Immature natural killer cell (primary cell): ENCODE measurements at regions not wholly inside any gene's neighbourhood (a gene's known extent, or its start where the extent isn't known, plus 50 kb on each side); places are given as distances from the start of the nearest gene placed in this dataset.
"Not testable (repeated sequence)": the region's sequence is repeated elsewhere in the genome, so short reads cannot be mapped to it uniquely, and the experiment has no call there.

Experiments
- DNase-seq, 3 donors: peaks; one replicate each; pipeline ENCODE4 v3.0.0; 2022; ENCODE audit warnings: mixed read lengths in 1 of 3
- H3K27ac Mint-ChIP-seq, 6 donors: one replicate each; pipeline ENCODE4 v1.8.0; 2020; ENCODE audit warnings: mixed read lengths in 6 of 6, mild to moderate bottlenecking in 5 of 6, inconsistent platforms in 4 of 6, moderate library complexity in 3 of 6
- H3K27me3 Mint-ChIP-seq, 3 donors: one replicate each; pipeline ENCODE4 v1.8.0; 2020 to 2021; ENCODE audit warnings: low read depth in 3 of 3, mild to moderate bottlenecking in 3 of 3, mixed read lengths in 3 of 3, moderate library complexity in 3 of 3, inconsistent platforms in 1 of 3
- H3K36me3 Mint-ChIP-seq, 3 donors: one replicate each; pipeline ENCODE4 v1.8.0; 2020; ENCODE audit warnings: mixed read lengths in 3 of 3, inconsistent platforms in 2 of 3, mild to moderate bottlenecking in 2 of 3
- H3K4me1 Mint-ChIP-seq, 2 donors: one replicate each; pipeline ENCODE4 v1.8.0; 2020; ENCODE audit warnings: inconsistent platforms in 2 of 2, mild to moderate bottlenecking in 2 of 2, mixed read lengths in 2 of 2, moderate library complexity in 1 of 2
- H3K4me3 Mint-ChIP-seq, 5 donors: one replicate each; pipeline ENCODE4 v1.8.0; 2020; ENCODE audit warnings: mild to moderate bottlenecking in 5 of 5, mixed read lengths in 5 of 5, inconsistent platforms in 3 of 5, moderate library complexity in 3 of 5
- H3K9me3 Mint-ChIP-seq, 6 donors: one replicate each; pipeline ENCODE4 v1.8.0; 2020; ENCODE audit warnings: mild to moderate bottlenecking in 6 of 6, mixed read lengths in 6 of 6, inconsistent platforms in 4 of 6, moderate library complexity in 3 of 6

- not testable (repeated sequence) for H3K4me3 Mint-ChIP-seq, H3K36me3 Mint-ChIP-seq, H3K27ac Mint-ChIP-seq, DNase-seq, H3K4me1 Mint-ChIP-seq, H3K27me3 Mint-ChIP-seq
- H3K9me3 Mint-ChIP-seq: peaks cover 6 to 27% (median 16%) of the 10 kb centered on the region in 6 donors
Measured at GRCh38 chr12:43193096-43193495, 358.9 kb downstream of the ADAMTS20 start.

- not testable (repeated sequence) for H3K4me3 Mint-ChIP-seq, H3K27me3 Mint-ChIP-seq
Measured at GRCh38 chr12:43192442-43192841, 359.6 kb downstream of the ADAMTS20 start.

GRCh38 chr12:43180242-43180641 is 371.8 kb downstream of the ADAMTS20 start:
- no peak for DNase-seq
- H3K36me3 Mint-ChIP-seq: no peaks in the 10 kb centered on the region
- H3K27ac Mint-ChIP-seq: no peak overlapping the region
- no peaks in the 10 kb centered on the region for H3K4me1 Mint-ChIP-seq
- H3K27me3 Mint-ChIP-seq: peaks cover 0 to 4% (median 0%) of the 10 kb centered on the region in 3 donors
- H3K4me3 Mint-ChIP-seq: no peak overlapping the region
- H3K9me3 Mint-ChIP-seq: peaks cover 5 to 39% (median 13%) of the 10 kb centered on the region in 6 donors

More at GRCh38 chr12:43192442-43192841, 359.6 kb downstream of the ADAMTS20 start:
- H3K27ac Mint-ChIP-seq, H3K4me1 Mint-ChIP-seq, H3K36me3 Mint-ChIP-seq, DNase-seq: not testable (repeated sequence)
- peaks cover 8 to 27% (median 16%) of the 10 kb centered on the region in 6 donors for H3K9me3 Mint-ChIP-seq

GRCh38 chr12:43179486-43179885 is 372.5 kb downstream of the ADAMTS20 start:
- DNase-seq: no peak
- no peak overlapping the region for H3K27ac Mint-ChIP-seq
- peaks cover 0 to 4% (median 0%) of the 10 kb centered on the region in 3 donors for H3K27me3 Mint-ChIP-seq
- H3K9me3 Mint-ChIP-seq: peaks cover 7 to 31% (median 18%) of the 10 kb centered on the region in 6 donors
- H3K4me3 Mint-ChIP-seq: no peak overlapping the region
- no peaks in the 10 kb centered on the region for H3K36me3 Mint-ChIP-seq
- H3K4me1 Mint-ChIP-seq: no peaks in the 10 kb centered on the region

- Mint-ChIP-seq H3K4me1 (no peaks in the 10 kb centered on the region), H3K9me3 (peaks cover 5 to 24% (median 12%) of the 10 kb centered on the region in 6 donors), H3K4me3 (no peak overlapping the region), H3K36me3 (no peaks in the 10 kb centered on the region), H3K27ac (no peak overlapping the region), H3K27me3 (peaks cover 0 to 4% (median 0%) of the 10 kb centered on the region in 3 donors)
- no peak for DNase-seq
Measured at GRCh38 chr12:43177276-43177675, 374.7 kb downstream of the ADAMTS20 start.

- Mint-ChIP-seq H3K9me3 (peaks cover 0 to 13% (median 5%) of the 10 kb centered on the region in 6 donors), H3K27ac (no peak overlapping the region), H3K4me3 (no peak overlapping the region), H3K36me3 (no peaks in the 10 kb centered on the region), H3K4me1 (no peaks in the 10 kb centered on the region), H3K27me3 (no peaks in the 10 kb centered on the region)
- DNase-seq: no peak
Measured at GRCh38 chr12:43169115-43169681, 382.8 kb downstream of the ADAMTS20 start.

- no peak overlapping the region for H3K4me3 Mint-ChIP-seq
Measured at GRCh38 chr12:43167691-43168090, 384.3 kb downstream of the ADAMTS20 start.

GRCh38 chr12:43165351-43165750 is 386.7 kb downstream of the ADAMTS20 start:
- Mint-ChIP-seq H3K27me3 (no peaks in the 10 kb centered on the region), H3K4me3 (no peak overlapping the region), H3K9me3 (peaks cover 3 to 11% (median 7%) of the 10 kb centered on the region in 6 donors), H3K27ac (no peak overlapping the region), H3K36me3 (no peaks in the 10 kb centered on the region), H3K4me1 (no peaks in the 10 kb centered on the region)
- DNase-seq: no peak

More at GRCh38 chr12:43167691-43168090, 384.3 kb downstream of the ADAMTS20 start:
- H3K9me3 Mint-ChIP-seq: peaks cover 0 to 6% (median 3%) of the 10 kb centered on the region in 6 donors
- H3K36me3 Mint-ChIP-seq: no peaks in the 10 kb centered on the region
- H3K27me3 Mint-ChIP-seq: no peaks in the 10 kb centered on the region
- H3K27ac Mint-ChIP-seq: no peak overlapping the region
- no peaks in the 10 kb centered on the region for H3K4me1 Mint-ChIP-seq
- no peak for DNase-seq

GRCh38 chr12:43162138-43162537 is 389.9 kb downstream of the ADAMTS20 start:
- Mint-ChIP-seq H3K27me3 (peaks cover 0 to 2% (median 0%) of the 10 kb centered on the region in 3 donors), H3K27ac (no peak overlapping the region), H3K9me3 (peaks cover 3 to 11% (median 9%) of the 10 kb centered on the region in 6 donors), H3K36me3 (no peaks in the 10 kb centered on the region), H3K4me3 (no peak overlapping the region), H3K4me1 (no peaks in the 10 kb centered on the region)
- no peak for DNase-seq

- H3K9me3 Mint-ChIP-seq: peaks cover 2 to 13% (median 8%) of the 10 kb centered on the region in 6 donors
- no peaks in the 10 kb centered on the region for H3K36me3 Mint-ChIP-seq
- H3K27me3 Mint-ChIP-seq: peaks cover 0 to 2% (median 0%) of the 10 kb centered on the region in 3 donors
- no peak overlapping the region for H3K4me3 Mint-ChIP-seq
- no peak for DNase-seq
- no peak overlapping the region for H3K27ac Mint-ChIP-seq
- H3K4me1 Mint-ChIP-seq: no peaks in the 10 kb centered on the region
Measured at GRCh38 chr12:43159506-43159905, 392.5 kb downstream of the ADAMTS20 start.

- Mint-ChIP-seq H3K27ac (no peak overlapping the region), H3K9me3 (peaks cover 3 to 21% (median 10%) of the 10 kb centered on the region in 6 donors), H3K4me1 (no peaks in the 10 kb centered on the region), H3K27me3 (peaks cover 0 to 2% (median 2%) of the 10 kb centered on the region in 3 donors), H3K4me3 (no peak overlapping the region), H3K36me3 (no peaks in the 10 kb centered on the region)
- no peak for DNase-seq
Measured at GRCh38 chr12:43158126-43158525, 393.9 kb downstream of the ADAMTS20 start.

- Mint-ChIP-seq H3K4me3 (no peak overlapping the region), H3K27ac (no peak overlapping the region), H3K9me3 (peaks cover 2 to 17% (median 6%) of the 10 kb centered on the region in 6 donors), H3K36me3 (no peaks in the 10 kb centered on the region), H3K4me1 (no peaks in the 10 kb centered on the region), H3K27me3 (peaks cover 0 to 2% (median 2%) of the 10 kb centered on the region in 3 donors)
- DNase-seq: no peak
Measured at GRCh38 chr12:43155376-43155775, 396.6 kb downstream of the ADAMTS20 start.

- no peak for DNase-seq
- no peak overlapping the region for H3K4me3 Mint-ChIP-seq
- no peaks in the 10 kb centered on the region for H3K4me1 Mint-ChIP-seq
- no peak overlapping the region for H3K27ac Mint-ChIP-seq
- peaks cover 0 to 2% (median 2%) of the 10 kb centered on the region in 3 donors for H3K27me3 Mint-ChIP-seq
- peaks cover 5 to 17% (median 9%) of the 10 kb centered on the region in 6 donors for H3K9me3 Mint-ChIP-seq
- no peaks in the 10 kb centered on the region for H3K36me3 Mint-ChIP-seq
Measured at GRCh38 chr12:43154498-43155045, 397.4 kb downstream of the ADAMTS20 start.

GRCh38 chr12:43151441-43151981 is 400.5 kb downstream of the ADAMTS20 start:
- H3K4me1 Mint-ChIP-seq: no peaks in the 10 kb centered on the region
- H3K36me3 Mint-ChIP-seq: no peaks in the 10 kb centered on the region
- no peak overlapping the region for H3K4me3 Mint-ChIP-seq
- H3K9me3 Mint-ChIP-seq: peaks cover 2 to 15% (median 9%) of the 10 kb centered on the region in 6 donors
- no peak overlapping the region for H3K27ac Mint-ChIP-seq
- DNase-seq: no peak
- H3K27me3 Mint-ChIP-seq: peaks cover 0 to 2% (median 0%) of the 10 kb centered on the region in 3 donors
